HT1080 (cell line): ENCODE measurements at regions not wholly inside any gene's neighbourhood (a gene's known extent, or its start where the extent isn't known, plus 50 kb on each side); places are given as distances from the start of the nearest gene placed in this dataset.
"Not testable (repeated sequence)": the region's sequence is repeated elsewhere in the genome, so short reads cannot be mapped to it uniquely, and the experiment has no call there.

Experiments
- DNase-seq: peaks from one replicate; pipeline ENCODE4 v3.0.0-alpha.2; 2015; ENCODE audit warnings: low read depth

GRCh38 chr1:204780630-204781029 is 90.0 kb upstream of the NFASC start:
- no peak for DNase-seq

DNA sequence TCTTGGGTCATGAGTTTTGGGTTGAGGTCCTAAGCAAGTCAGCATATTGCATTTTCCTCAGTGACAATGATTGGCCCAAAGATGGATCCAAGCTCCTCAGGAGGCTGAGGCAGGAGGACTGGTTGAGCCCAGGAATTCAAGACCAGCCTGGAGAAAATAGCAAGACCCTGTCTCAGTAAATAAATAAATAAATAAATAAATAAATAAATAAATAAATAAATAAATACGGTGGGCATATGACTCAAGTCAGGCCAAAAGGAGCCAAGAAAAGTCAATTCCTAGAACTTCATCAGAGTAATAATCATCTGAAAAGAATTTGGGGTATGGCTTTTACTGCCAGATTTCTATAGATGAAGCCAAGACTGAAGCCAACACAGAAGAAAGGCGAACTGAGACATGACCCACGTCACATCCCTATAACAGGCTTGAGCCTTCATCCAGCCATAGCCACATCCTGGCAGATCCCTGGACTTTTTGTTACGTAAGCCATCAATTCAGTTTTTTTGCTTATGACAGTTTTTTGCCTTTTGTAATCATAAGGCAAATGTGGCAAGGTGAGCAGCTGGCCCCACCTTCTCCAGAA is 88.5 kb upstream of the NFASC start:
- DNase-seq: no peak

GRCh38 chr1:204785023-204785422 is 85.6 kb upstream of the NFASC start:
- not testable (repeated sequence) for DNase-seq

DNA sequence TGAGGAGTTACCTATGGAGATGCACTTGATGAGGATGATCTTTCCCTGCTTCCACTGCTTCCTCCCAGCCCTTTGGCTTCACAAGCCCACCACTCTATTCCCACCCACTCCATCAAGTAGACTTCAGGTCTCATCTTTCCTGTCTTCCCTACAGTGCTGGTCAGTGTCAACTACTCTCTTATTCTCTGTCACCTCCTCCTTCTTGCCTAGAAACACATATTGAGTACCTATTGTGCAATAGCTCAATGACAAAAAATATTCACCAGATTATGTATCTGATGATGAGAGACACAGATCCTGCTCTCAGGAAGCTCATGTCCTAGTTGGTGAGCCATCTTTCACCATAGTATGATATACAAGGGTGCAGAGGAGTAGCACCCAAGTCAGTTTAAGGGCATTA is 82.2 kb upstream of the NFASC start:
- DNase-seq: no peak

GRCh38 chr1:204791453-204792353 is 79.0 kb upstream of the NFASC start:
- peak; percentile 54 for DNase-seq

DNA sequence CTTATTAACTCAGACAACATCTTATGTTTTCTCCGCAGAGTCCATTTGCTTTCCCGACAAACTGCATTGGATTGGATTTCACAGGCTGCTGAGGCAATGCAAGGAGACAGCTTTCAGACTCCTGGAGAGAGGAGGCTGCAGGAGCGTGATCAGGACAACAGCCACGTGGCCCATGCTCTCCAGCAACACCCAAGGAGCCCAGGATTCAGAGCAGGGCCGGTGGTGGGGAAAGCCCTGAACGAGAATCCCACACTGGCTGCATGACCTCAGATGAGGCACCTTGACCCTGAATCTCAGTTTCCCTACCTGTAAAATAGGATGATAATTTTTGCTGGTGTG is 78.3 kb upstream of the NFASC start:
- no peak for DNase-seq

DNA sequence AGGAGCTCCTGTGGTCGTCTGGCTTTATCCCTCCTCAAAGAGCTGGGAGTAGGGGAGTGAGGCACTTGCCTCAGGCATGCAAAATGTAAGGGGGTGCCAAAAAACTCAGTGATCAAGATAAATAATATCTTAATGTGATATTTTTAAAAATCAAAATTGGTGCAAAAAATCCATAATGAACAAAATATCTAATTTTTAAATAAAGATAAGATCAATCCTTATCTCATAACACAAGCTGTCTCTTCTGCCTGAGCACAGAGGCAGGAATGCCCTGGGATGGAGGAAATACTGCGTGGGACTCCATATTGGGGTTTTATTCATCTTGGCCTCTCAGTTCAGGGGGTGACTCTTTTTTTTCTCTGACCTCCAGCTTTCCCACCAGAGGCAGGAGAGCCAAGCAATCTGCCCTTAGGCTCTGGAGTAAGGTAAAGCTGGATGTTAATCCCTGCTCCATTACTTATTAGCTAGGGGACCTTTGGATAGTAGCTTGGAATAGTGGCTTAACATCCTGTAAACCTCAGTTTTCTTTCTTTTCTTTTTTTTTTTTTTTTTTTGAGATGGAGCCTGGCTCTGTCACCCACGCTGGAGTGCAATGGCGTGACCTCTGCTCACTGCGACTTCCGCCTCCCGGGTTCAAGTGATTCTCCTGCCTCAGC is 77.3 kb upstream of the NFASC start:
- no peak for DNase-seq

DNA sequence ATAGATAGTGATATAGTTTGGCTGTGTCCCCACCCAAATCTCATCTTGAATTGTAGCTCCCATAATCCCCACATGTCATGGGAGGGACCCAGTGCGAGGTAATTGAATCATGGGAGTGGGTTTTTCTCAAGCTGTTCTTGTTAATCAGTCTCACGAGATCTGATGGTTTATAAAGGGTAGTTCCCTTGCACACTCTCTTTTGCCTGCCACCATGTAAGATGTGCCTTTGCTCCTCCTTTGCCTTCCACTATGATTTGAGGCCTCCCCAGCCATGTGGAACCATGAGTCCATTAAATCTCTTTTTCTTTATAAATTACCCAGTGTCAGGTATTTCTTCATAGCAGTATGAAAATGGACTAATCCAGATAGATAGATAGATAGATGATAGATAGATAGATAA is 73.8 kb upstream of the NFASC start:
- not testable (repeated sequence) for DNase-seq

GRCh38 chr1:204797401-204797800 is 73.3 kb upstream of the NFASC start:
- DNase-seq: no peak

DNA sequence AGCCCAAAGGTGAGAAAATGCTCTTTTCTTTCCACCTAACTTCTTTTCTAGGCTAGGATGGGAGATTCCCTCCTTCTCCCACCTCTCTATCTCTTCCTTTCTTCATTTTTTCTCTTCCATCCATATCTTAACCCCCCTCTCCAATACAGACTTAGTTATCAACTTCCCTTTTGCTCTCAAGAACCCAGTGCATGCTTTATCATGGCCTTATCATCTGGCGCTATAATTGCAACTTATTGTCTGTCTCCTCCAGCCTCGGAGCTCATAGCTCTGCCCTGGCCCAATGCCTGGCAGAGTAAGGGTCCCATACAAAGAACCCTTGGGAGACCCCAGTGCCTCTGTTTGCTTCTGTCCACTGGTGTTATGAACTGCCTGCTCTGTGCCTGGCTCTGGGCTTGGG is 71.0 kb upstream of the NFASC start:
- DNase-seq: no peak

GRCh38 chr1:204801211-204801610 is 69.5 kb upstream of the NFASC start:
- no peak for DNase-seq

DNA sequence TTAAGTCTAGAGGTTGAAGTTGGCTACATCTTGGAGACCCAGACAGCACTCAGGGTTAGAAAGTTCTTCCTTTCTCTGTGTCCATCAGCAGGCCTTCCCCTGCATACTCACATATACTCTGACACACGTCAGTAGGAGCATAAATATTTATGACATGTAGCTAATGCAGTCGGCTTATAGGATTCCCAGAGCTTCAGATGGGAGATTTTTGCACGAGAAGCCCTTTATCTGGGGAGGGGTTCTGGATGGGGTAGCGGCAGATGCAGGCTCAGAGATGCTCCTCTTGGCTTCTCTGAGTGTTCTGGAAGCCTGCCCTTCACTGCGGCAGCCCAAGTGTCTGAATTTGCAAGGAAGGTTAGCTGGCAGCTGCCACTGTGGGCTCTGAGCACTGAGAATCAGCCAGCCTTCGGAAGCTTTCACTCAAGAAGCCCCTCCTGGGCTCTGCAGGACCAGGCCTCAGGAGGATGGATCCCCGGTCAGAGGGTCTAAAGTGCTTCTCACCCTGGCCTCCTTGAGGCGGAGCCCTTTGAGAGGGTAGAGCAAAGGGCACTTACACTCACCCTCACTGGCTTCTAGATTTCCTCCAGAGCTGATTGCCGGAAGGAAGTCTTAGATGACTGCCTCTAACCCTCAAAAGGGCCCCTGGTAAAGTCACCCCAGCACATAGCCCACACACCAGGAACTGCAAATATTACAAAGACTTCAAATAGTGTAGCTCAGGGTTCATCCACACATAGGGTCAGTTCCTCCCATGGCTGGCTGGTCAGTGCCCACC is 68.1 kb upstream of the NFASC start:
- DNase-seq: no peak

- no peak for DNase-seq
Observed at GRCh38 chr1:204803607-204804006, 67.1 kb upstream of the NFASC start.

DNA sequence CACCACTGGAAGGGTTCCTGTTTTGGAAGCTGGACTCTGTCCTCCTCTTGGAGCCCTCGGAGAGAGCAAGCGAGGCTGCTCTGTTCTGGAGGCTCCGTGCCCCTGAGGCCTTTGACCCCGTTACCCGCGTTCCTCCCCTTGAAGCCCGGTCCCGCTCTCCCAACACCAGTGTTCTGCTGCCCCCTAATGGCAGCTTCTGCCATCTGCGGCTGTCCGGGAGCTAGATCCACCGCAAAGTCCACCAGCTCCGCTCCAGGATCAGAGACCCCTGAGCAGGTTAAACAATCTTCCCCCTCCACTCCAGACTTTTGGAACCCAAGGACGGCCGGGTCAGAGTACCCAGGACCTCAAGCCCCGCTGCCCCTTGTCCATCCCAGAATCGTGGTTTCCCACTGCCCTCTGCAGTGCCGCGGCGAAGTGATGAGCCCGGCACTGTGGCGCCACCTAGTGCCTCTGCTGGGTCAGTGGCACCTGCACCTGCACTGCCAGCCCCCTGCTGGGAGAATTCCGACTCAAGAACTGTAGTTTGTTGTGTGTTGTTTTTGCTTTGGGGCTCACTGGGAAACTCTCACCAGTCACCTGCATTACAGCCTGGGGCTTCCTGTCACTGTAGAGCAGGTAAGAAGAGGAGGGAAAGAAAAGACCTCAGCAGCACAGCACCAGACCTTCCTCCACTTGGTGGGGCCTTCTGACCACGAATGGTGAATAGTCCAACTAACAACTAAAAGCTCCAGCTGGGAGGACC is 63.5 kb upstream of the NFASC start:
- peak; percentile 70 for DNase-seq

GRCh38 chr1:204809488-204809887 is 61.2 kb upstream of the NFASC start:
- no peak for DNase-seq

DNA sequence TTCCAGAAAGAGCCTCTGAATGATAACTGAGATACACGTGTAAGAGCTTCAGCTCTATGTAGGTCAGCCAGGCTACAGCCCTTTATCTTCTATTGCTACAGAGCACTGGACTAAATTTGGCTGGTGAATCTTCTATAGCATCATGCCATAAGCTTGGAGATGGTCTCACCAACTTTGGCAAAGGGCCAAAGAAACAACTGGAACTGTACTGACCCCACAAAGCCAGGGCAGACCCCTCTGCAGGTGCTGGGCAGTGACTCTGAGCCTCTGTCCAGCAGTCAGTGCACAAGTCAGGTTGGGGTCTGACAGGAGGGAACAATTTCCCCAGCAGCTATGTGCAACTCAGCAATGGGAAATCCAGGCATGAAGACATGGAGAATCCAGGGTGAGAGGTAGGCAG is 57.8 kb upstream of the NFASC start:
- DNase-seq: no peak

DNA sequence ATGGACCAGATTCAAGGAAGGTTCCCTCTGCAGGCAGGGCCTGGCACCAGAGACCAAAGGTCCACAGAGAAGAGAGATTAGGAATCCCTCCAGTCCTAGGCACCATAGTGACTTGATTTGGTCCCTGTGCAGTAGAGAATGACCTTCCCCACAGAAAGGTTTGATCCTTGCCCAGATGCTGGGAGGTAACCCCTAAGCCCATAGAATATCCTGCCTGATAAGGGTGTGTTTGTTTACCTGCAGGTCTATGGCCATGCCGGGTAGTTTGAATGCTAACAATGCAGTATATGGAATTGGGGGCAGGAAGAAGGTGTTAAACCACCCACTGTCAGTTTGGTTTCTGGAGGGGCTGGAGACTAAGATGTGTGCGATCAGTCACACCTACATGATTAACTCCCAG is 57.1 kb upstream of the NFASC start:
- DNase-seq: no peak

GRCh38 chr1:204814166-204814884 is 56.3 kb upstream of the NFASC start:
- no peak for DNase-seq

- no peak for DNase-seq
Observed at GRCh38 chr1:204817341-204817740, 53.3 kb upstream of the NFASC start.

DNA sequence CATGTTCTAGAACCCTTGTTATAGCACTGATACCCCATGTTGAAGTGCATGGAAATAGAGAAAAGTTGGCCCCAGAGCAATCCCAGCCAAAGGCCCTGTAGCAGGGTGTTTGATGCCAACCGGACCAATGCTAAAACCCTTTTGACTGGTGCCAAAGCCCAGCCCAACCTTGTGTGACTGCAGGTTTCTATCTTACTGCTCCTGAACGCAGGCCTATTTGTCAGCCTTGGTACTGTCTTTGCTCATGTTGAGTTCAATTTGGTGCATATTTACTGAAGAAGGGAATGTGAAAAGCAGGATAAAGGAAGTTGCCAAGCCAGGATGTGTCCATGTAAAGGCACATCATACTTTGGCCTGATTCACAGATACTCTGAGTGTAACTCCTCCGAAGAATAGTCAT is 51.7 kb upstream of the NFASC start:
- no peak for DNase-seq

GRCh38 chr1:204819495-204819894 is 51.2 kb upstream of the NFASC start:
- no peak for DNase-seq
